Activated CD4-positive, CD25-positive, alpha-beta regulatory T cell (primary cell): ENCODE measurements at regions not wholly inside any gene's neighbourhood (a gene's known extent, or its start where the extent isn't known, plus 50 kb on each side); places are given as distances from the start of the nearest gene placed in this dataset.
"Not testable (repeated sequence)": the region's sequence is repeated elsewhere in the genome, so short reads cannot be mapped to it uniquely, and the experiment has no call there.

ENCODE experiments used
- DNase-seq, 4 experiments: peaks; one replicate each; lab custom pipeline; 2025; lab: John Stamatoyannopoulos, UW

DNA sequence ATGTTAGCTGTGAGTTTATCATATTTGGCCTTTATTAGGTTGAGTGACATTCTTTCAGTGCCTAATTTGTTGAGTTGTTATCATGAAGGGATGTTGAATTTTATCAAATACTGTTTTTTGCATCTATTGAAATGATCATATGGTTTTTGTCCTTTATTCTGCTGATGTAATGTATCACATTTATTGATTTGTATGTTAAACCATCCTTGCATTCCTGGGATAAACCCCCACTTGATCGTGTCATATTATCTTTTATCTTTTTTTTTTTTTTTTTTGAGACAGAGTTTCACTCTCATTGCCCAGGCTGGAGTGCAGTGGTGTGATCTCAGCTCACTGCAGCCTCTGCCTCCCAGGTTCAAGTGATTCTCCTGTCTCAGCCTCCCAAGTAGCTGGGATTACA is 51.9 kb upstream of the MFGE8 start:
- not testable (repeated sequence) for DNase-seq

GRCh38 chr15:88970232-88970631 is 57.1 kb upstream of the MFGE8 start:
- DNase-seq, result no peak

DNA sequence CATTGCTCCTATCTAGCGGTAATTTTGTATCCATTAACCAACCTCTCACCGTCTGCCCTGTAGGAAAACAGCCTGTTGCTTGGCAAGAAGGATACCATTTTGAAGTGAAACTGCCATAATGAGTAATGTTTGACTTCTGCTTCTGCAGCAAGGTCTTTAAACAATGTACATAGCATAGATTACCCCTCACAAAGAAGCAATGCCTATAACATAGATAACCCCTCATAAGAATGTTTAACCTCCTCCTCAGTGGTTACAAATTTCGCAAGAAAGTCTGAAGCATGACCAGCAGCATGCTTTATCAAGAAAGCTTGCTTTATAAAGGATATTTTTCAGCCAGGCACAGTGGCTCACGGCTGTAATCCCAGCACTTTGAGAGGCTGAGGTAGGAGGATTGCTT is 61.2 kb upstream of the MFGE8 start:
- no peak for DNase-seq

DNA sequence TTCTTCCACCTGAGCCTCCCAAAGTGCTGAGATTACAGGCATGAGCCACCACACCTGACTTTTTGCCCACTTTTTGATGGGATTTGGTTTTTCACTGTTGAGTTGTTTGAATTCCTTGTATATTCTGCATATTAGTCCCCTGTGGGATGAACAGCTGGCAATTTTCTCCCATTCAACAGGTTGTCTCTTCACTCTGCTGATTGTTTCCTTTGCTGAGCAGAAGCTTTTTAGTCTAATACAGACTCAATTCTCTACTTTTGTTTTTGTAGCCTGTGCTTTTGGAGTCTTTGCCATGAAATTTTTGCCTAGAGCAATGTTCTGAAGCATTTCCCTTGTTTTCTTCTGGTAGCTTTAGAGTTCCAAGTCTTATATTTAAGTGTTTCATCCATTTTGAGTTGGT is 62.7 kb upstream of the MFGE8 start:
- DNase-seq, result no peak

DNA sequence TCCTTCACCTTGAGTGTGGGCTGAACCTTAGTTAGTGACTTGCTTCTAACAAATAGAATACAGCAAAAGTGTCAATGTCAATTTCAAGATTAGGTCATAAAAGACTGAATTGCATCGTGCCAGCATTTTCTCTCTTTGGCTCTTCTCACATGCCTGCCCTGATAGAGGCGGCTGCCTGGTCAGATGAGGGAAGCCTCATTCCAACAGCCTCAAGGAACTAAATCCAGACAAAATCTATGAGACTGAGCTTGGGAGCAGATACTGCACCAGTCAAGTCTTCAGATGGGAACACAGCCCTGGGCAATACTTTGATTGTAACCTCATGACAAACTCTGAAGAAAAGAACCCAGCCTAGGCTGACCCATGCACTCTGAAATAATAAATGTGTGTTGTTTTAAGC is 63.5 kb upstream of the MFGE8 start:
- no peak for DNase-seq

GRCh38 chr15:88979674-88980073 is 66.5 kb upstream of the MFGE8 start:
- no peak for DNase-seq

GRCh38 chr15:88980498-88980897 is 67.3 kb upstream of the MFGE8 start:
- DNase-seq, result no peak

- no peak for DNase-seq
These were observed 68.4 kb upstream of the MFGE8 start for GRCh38 chr15:88981244-88982215.

GRCh38 chr15:88982304-88982945 is 69.2 kb upstream of the MFGE8 start:
- no peak for DNase-seq

DNA sequence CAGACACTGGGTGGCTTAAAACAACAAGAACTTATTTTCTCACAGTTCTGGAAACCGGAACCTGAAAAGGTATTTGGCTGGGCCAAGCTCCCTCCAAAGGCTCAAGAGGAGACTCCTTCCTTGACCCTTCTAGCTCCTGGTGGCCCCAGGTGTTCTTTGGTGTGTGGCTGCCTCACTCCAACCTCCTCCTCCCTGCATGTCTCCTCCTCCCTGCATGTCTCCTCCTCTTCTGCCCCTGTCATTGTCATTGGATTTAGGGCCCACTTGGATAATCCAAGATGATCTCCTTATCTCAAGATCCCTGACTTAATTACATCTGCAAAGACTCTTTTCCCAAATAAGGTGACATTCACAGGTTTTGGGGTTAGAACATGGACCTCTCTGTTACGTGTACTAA is 69.8 kb upstream of the MFGE8 start:
- DNase-seq, result no peak

DNA sequence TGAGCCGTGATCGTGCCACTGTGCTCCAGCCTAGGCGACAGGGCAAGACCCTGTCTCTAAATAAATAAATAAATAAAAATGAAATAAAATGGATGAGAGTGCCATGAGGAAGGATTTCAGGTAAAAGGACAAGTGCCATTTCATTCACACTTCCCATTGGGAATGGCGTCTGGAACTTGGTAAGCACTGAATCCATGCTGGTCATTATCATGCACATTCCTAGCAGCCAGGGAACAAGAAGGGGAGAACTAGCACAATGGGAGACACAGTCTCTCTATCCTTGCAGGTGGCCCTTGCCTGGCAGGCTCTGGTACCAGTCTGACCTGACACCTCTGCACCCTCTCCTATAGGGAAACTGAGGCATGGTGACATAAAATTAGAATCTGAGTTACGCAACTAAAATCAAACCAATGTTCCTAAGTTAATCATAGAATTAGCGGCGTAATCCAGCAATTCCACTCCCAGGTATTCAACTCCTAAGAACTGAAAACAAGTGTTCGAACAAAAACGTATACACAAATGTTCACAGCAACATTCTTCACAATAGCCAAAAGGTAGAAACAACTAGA is 70.8 kb upstream of the MFGE8 start:
- DNase-seq, result no peak

DNA sequence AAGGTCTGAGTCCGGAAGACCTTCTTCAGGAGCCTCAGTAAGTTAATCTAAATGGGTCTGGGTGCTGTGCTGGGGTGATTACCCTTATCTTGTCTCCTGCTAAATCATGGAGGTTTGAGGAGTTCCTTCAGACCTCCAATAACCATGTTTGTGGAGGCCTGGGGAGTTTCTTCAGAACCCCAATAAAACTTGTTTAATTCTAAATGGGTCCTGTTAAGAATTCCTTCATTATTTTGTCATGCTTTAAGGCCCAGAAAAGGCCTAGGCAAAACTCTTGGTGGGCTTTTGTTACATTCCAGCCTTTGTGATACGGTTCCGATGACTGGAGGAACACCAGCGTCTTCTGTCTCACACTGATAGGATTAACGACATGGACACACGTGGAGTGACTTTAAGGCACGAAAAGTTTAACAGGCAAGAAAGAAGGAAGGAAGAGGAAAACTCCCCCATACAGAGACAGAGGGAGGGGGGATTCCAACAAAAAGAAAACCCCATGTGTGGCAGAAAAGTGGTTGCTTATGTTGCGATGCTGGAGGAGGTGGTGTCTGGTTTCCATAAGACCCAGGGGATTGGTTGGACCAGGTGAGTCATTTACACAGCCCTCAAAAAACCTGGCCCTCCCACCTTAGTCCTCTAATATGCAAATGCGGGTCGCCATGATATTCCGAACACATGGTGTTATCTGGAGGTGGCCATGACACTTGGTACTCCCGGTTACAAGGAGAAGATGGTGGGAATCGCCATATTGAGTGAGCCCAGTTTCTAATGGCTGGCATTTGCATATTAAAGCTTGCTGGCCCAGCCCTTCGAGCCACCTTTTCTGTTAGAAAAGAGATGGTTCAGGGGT is 72.6 kb upstream of the MFGE8 start:
- no peak for DNase-seq

GRCh38 chr15:88986949-88987590 is 73.9 kb upstream of the MFGE8 start:
- no peak for DNase-seq

GRCh38 chr15:88987591-88987933 is 74.4 kb upstream of the MFGE8 start:
- DNase-seq, result no peak

- DNase-seq, result no peak
These were observed 74.9 kb upstream of the MFGE8 start for GRCh38 chr15:88987934-88988671.

GRCh38 chr15:88989578-88989977 is 76.4 kb upstream of the MFGE8 start:
- DNase-seq, result no peak

- DNase-seq, result no peak
These were observed 77.1 kb upstream of the MFGE8 start for GRCh38 chr15:88990185-88990679.

DNA sequence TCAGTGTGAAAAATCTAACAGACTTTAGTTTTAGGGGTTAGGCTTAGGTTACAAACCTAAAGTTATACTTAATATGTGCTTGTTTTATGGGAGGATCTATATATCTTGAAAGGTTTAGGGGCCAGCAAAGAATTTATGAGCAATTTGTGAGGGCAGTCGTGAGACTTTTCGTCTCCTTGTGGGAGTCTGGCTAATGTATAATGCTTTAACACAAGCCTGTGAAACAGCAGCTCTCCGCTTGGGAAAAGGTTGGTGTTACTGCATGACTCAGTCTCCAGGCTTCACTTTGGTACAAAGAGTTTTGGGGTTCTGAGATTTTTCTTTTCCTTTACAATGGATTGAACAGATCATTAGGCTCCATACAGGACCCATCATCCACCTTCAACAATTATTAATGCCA is 79.0 kb upstream of the MFGE8 start:
- no peak for DNase-seq

- DNase-seq, result no peak
These were observed 79.8 kb upstream of the MFGE8 start for GRCh38 chr15:88992912-88993376.

DNA sequence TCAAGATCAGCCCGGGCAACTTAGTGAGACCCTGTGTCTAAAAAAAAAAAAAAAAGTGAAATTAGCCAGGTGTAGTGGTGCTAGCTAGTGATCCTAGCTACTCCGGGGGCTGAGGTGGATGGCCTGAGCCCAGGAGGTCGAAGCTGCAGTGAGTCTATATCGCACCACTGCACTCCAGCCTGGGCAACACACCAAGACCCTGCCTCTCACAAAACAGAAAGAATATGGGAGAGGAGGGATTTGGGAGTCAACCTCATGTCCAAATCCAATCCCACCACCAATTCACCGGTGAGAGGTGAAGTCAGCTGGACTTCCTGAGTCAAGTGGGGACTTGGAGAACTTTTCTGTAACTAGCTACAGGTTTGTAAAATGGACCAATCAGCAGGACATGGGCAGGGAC is 80.5 kb upstream of the MFGE8 start:
- DNase-seq, result no peak

DNA sequence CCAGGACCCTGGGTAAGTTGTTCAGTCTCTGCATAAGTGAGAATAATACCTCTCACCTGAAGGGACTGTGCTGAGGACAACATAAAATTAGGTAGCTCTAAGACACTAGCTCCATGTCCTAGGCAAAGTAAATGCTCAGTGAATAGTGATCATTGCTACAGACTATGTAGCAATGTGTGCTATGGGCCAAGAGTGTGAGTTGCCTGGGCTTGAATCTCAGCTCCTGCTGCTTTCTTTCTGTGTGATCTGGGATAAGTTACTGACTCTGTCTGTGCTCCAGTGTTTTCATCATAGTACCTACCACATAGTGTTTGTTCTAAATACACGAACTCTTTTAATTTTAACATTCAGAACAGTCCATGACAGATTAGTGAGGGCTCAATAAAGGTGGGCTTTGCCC is 81.1 kb upstream of the MFGE8 start:
- DNase-seq, result no peak
